ENCODE measurements at regions not wholly inside any gene's neighbourhood (a gene's known extent, or its start where the extent isn't known, plus 50 kb on each side); places are given as distances from the start of the nearest gene placed in this dataset.

DNA sequence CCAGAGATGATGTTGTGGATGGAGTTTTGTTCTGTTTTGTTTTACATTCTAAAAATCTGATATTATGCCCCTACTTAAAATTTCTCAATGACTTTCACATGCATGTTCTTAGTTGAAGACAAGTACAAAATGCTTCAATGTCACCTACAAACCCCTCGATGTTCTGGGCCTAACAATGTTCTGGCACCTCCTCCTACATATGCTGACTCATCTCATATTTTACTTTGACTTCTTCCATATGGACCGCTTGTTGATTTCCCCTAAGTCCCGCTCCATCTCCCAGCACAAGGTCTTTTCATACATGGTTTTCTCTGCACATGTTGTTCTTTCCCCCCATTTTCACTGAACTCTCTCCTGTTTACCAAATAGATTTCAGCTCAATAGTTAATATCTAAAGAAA, 441.4 kb downstream of the CNTN6 start:
- Histone ChIP-seq H3K36me3 (ENCODE audit: insufficient read depth, low read length) (no peaks in the 10 kb centered on the region), H2AFZ (ENCODE audit: low read length) (no peak overlapping the region), H3K4me1 (ENCODE audit: insufficient read depth, low read length, poor library complexity, severe bottlenecking) (no peaks in the 10 kb centered on the region), H3K9me2 (replicated peaks; ENCODE audit: low read depth, low read length) (no peaks in the 10 kb centered on the region), H3K9ac (ENCODE audit: low read depth, low read length, poor library complexity, severe bottlenecking) (no peak overlapping the region), H3K4me2 (ENCODE audit: low read depth, low read length, poor library complexity, severe bottlenecking) (no peak overlapping the region), H3K79me2 (ENCODE audit: insufficient read depth, low read length) (no peaks in the 10 kb centered on the region), H3F3A (ENCODE audit: low read depth) (no peaks in the 10 kb centered on the region), H4K20me1 (ENCODE audit: insufficient read depth, low read length, poor library complexity, severe bottlenecking) (no peaks in the 10 kb centered on the region), H3K9me3 (ENCODE audit: insufficient read depth, low read depth, low read length) (peaks cover 8% of the 10 kb centered on the region; the same call in 1 of the 2 replicates), H3K4me3 (ENCODE audit: low read length, poor library complexity, severe bottlenecking) (no peak overlapping the region), H3K27me3 (ENCODE audit: insufficient read depth, low read length, poor library complexity, severe bottlenecking) (no peaks in the 10 kb centered on the region)
- TF ChIP-seq, protein P1, sequence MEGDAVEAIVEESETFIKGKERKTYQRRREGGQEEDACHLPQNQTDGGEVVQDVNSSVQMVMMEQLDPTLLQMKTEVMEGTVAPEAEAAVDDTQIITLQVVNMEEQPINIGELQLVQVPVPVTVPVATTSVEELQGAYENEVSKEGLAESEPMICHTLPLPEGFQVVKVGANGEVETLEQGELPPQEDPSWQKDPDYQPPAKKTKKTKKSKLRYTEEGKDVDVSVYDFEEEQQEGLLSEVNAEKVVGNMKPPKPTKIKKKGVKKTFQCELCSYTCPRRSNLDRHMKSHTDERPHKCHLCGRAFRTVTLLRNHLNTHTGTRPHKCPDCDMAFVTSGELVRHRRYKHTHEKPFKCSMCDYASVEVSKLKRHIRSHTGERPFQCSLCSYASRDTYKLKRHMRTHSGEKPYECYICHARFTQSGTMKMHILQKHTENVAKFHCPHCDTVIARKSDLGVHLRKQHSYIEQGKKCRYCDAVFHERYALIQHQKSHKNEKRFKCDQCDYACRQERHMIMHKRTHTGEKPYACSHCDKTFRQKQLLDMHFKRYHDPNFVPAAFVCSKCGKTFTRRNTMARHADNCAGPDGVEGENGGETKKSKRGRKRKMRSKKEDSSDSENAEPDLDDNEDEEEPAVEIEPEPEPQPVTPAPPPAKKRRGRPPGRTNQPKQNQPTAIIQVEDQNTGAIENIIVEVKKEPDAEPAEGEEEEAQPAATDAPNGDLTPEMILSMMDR (conservative IDR thresholded peaks at IDR 0.05; ENCODE audit: low read length): no peak
- no peak for TF ChIP-seq EZH2phosphoT487 (IDR thresholded peaks at IDR 0.05; ENCODE audit: borderline replicate concordance)

DNA sequence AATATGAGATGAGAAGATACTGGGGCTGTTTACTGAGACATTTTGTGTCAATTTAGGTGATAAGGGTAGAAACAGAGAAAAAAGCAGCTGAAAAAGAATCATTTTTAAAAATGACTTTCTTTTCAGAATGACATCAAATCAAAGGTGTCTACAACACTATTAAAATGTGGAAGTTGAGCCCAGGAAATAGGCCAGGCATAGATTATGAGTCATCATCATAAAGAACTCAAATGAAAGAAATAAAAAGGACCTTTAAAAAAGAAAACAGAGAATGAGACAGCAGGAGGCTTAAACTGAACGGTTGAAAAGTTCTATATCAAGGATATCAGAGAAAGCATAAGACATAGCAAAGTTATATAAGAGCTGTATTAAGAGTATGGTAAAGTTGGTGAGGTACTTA, 442.5 kb downstream of the CNTN6 start:
- Histone ChIP-seq H3K4me1 (ENCODE audit: insufficient read depth, low read length, poor library complexity, severe bottlenecking) (no peaks in the 10 kb centered on the region), H3K9ac (ENCODE audit: low read depth, low read length, poor library complexity, severe bottlenecking) (no peak overlapping the region), H2AFZ (ENCODE audit: low read length) (no peak overlapping the region), H3K9me2 (replicated peaks; ENCODE audit: low read depth, low read length) (no peaks in the 10 kb centered on the region), H4K20me1 (ENCODE audit: insufficient read depth, low read length, poor library complexity, severe bottlenecking) (no peaks in the 10 kb centered on the region), H3K4me2 (ENCODE audit: low read depth, low read length, poor library complexity, severe bottlenecking) (no peak overlapping the region), H3K4me3 (ENCODE audit: low read length, poor library complexity, severe bottlenecking) (no peak overlapping the region), H3K9me3 (ENCODE audit: insufficient read depth, low read depth, low read length) (peaks cover 8% of the 10 kb centered on the region; the same call in 1 of the 2 replicates), H3K79me2 (ENCODE audit: insufficient read depth, low read length) (no peaks in the 10 kb centered on the region), H3K27me3 (ENCODE audit: insufficient read depth, low read length, poor library complexity, severe bottlenecking) (no peaks in the 10 kb centered on the region), H3K36me3 (ENCODE audit: insufficient read depth, low read length) (no peaks in the 10 kb centered on the region), H3F3A (ENCODE audit: low read depth) (no peaks in the 10 kb centered on the region)
- TF ChIP-seq, protein P1 (conservative IDR thresholded peaks at IDR 0.05; ENCODE audit: low read length): no peak
- no peak for TF ChIP-seq EZH2phosphoT487 (IDR thresholded peaks at IDR 0.05; ENCODE audit: borderline replicate concordance)

DNA sequence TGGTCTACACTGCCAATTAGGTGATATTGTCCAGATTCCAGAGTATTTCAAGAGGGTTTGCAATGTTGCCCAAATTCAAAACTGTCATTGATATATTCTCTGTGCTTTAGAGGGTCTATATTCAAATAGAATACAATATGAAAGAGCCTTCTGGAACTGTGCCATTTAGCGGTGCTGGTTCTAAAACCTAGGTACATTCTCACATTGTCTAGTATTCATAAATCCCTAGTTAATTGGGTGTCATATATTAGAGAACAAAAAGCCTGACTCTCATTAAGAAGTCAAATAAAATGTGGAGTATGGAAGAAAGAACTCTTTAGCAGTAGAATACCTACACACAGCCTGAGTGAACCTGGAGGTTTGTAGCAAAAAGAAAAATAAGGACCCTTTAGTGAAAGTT, 447.9 kb downstream of the CNTN6 start:
- H3K36me3 ChIP-seq (ENCODE audit: insufficient read depth, low read length): no peaks in the 10 kb centered on the region

More for the DNA sequence above, 447.9 kb downstream of the CNTN6 start:
- Histone ChIP-seq H3K27me3 (ENCODE audit: insufficient read depth, low read length, poor library complexity, severe bottlenecking) (no peaks in the 10 kb centered on the region), H3K4me2 (ENCODE audit: low read depth, low read length, poor library complexity, severe bottlenecking) (no peak overlapping the region), H3K79me2 (ENCODE audit: insufficient read depth, low read length) (no peaks in the 10 kb centered on the region), H3K4me3 (ENCODE audit: low read length, poor library complexity, severe bottlenecking) (no peak overlapping the region), H3K9me2 (replicated peaks; ENCODE audit: low read depth, low read length) (no peaks in the 10 kb centered on the region), H3K9ac (ENCODE audit: low read depth, low read length, poor library complexity, severe bottlenecking) (no peak overlapping the region), H4K20me1 (ENCODE audit: insufficient read depth, low read length, poor library complexity, severe bottlenecking) (no peaks in the 10 kb centered on the region), H2AFZ (ENCODE audit: low read length) (no peak overlapping the region), H3K4me1 (ENCODE audit: insufficient read depth, low read length, poor library complexity, severe bottlenecking) (no peaks in the 10 kb centered on the region), H3F3A (ENCODE audit: low read depth) (no peaks in the 10 kb centered on the region), H3K9me3 (ENCODE audit: insufficient read depth, low read depth, low read length) (peaks cover 3% of the 10 kb centered on the region; the same call in 1 of the 2 replicates)
- TF ChIP-seq EZH2phosphoT487 (IDR thresholded peaks at IDR 0.05; ENCODE audit: borderline replicate concordance): no peak
- TF ChIP-seq, protein P1 (conservative IDR thresholded peaks at IDR 0.05; ENCODE audit: low read length): no peak

Data from Loucy (cell line).